GM12878 (cell line): ENCODE measurements at regions not wholly inside any gene's neighbourhood (a gene's known extent, or its start where the extent isn't known, plus 50 kb on each side); places are given as distances from the start of the nearest gene placed in this dataset.

Source experiments
- ATAC-seq: fragments of 200-7000 bp; cut with Tn5 transposase; 3 replicates; pipeline ENCODE4 v1.9.1; 2020; ENCODE audit warnings: mild to moderate bottlenecking, moderate library complexity
- BruUV-seq: library from RNA; stranded (reverse); fragments of 400-500 nt; replicated peaks from 2 replicates; lab custom pipeline; 2021; lab: Mats Ljungman, UMichigan
- CTCF ChIA-PET: fragments of 300-600 bp; sonication (Branson Sonifier 250); formaldehyde crosslinking; extraction: SDS; loops from one replicate; lab custom pipeline; 2021; ENCODE audit warnings: inconsistent platforms; lab: Yijun Ruan, JAX
- POLR2A ChIA-PET: fragments of 350-600 bp; formaldehyde crosslinking; extraction: SDS; loops from one replicate; lab custom pipeline; 2021; ENCODE audit warnings: inconsistent platforms; lab: Charles Lee
- RAD21 ChIA-PET: fragments of 300-600 bp; sonication (Branson Sonifier 250); formaldehyde crosslinking; loops from one replicate; lab custom pipeline; 2023; ENCODE audit warnings: antibody characterized with exemption; ENCODE audit not compliant: unreplicated experiment; lab: Charles Lee
- SMC1A ChIA-PET: fragments of 300-600 bp; sonication (Branson Sonifier 250); formaldehyde crosslinking; loops from one replicate; lab custom pipeline; 2023; ENCODE audit not compliant: unreplicated experiment, uncharacterized antibody; lab: Charles Lee
- DNase-seq: peaks from one replicate; pipeline ENCODE4 v3.0.0-alpha.2; 2011; ENCODE audit warnings: low read depth, low spot score
- FAIRE-seq: peaks from 3 replicates; lab custom pipeline; 2011; peaks lifted over from hg19 to GRCh38; lab: Jason Lieb, UNC
- H2AFZ ChIP-seq: 2 replicates; pipeline ENCODE4 v1.6.0; 2011; ENCODE audit warnings: low read depth, low read length, control low read depth; ENCODE audit not compliant: control insufficient read depth
- H3K27ac ChIP-seq: 2 replicates; pipeline ENCODE4 v1.5.1; 2011; ENCODE audit warnings: control low read depth; ENCODE audit not compliant: control insufficient read depth, insufficient read depth
- H3K27me3 ChIP-seq, 2 experiments: replicated peaks in 1 of 2; 2 replicates each; pipeline versions ENCODE4 v1.6.0 to v1.6.1; 2011; ENCODE audit warnings: low read length in 1 of 2; ENCODE audit not compliant: control insufficient read depth in 2 of 2, insufficient read depth in 2 of 2
- H3K36me3 ChIP-seq, 2 experiments: 2 replicates each; pipeline ENCODE4 v1.5.1; 2011; ENCODE audit warnings: low read length in 1 of 2; ENCODE audit not compliant: control insufficient read depth in 2 of 2, insufficient read depth in 2 of 2
- H3K4me1 ChIP-seq: 2 replicates; pipeline ENCODE4 v1.6.1; 2011; ENCODE audit warnings: mild to moderate bottlenecking, low read length, moderate library complexity, mixed read lengths; ENCODE audit not compliant: control insufficient read depth, insufficient read depth
- H3K4me2 ChIP-seq: 2 replicates; pipeline ENCODE4 v1.6.0; 2011; ENCODE audit warnings: control low read depth; ENCODE audit not compliant: control insufficient read depth, insufficient read depth
- H3K4me3 ChIP-seq: fragments of 200-600 bp; sonication (generic); 2 replicates; pipeline ENCODE4 v1.5.1; 2016
- H3K79me2 ChIP-seq: 2 replicates; pipeline ENCODE4 v1.6.0; 2011; ENCODE audit warnings: low read length; ENCODE audit not compliant: control insufficient read depth, insufficient read depth
- H3K9ac ChIP-seq: 2 replicates; pipeline ENCODE4 v1.8.0; 2011; ENCODE audit warnings: low read length, control low read depth, mixed read lengths; ENCODE audit not compliant: control insufficient read depth, insufficient read depth
- H3K9me3 ChIP-seq: replicated peaks from 3 replicates; pipeline ENCODE4 v1.5.1; 2011; ENCODE audit warnings: mild to moderate bottlenecking, low read length; ENCODE audit not compliant: control insufficient read depth, insufficient read depth
- H4K20me1 ChIP-seq: 2 replicates; pipeline ENCODE4 v1.6.0; 2011; ENCODE audit not compliant: control insufficient read depth, insufficient read depth
- BACH1 ChIP-seq: fragments of 450-650 bp; IDR thresholded peaks from 2 replicates; pipeline ENCODE4 v1.6.1; 2017; ENCODE audit warnings: mild to moderate bottlenecking, borderline replicate concordance
- CBFB ChIP-seq: IDR thresholded peaks from 2 replicates; pipeline ENCODE4 v1.6.1; 2016; ENCODE audit warnings: antibody characterized with exemption, low read depth
- CEBPB ChIP-seq, 2 experiments: fragments of 150-350 bp in 1 of 2; IDR thresholded peaks; 2 replicates each; pipeline ENCODE4 v1.6.1; 2012 to 2014; ENCODE audit warnings: low read depth in 2 of 2, low read length in 2 of 2, borderline replicate concordance in 1 of 2, inconsistent platforms in 1 of 2
- IRF4 ChIP-seq: IDR thresholded peaks from 2 replicates; pipeline ENCODE4 v1.6.1; 2011; ENCODE audit warnings: low read depth, low read length
- NFYA ChIP-seq: IDR thresholded peaks from 2 replicates; pipeline ENCODE4 v1.6.1; 2011; ENCODE audit warnings: low read depth, mild to moderate bottlenecking, low read length, improper control_type of control experiment, borderline replicate concordance
- NFYB ChIP-seq: IDR thresholded peaks from 2 replicates; pipeline ENCODE4 v1.6.1; 2011; ENCODE audit warnings: low read depth, mild to moderate bottlenecking, low read length, improper control_type of control experiment, moderate library complexity; ENCODE audit not compliant: insufficient read depth
- PAX5 ChIP-seq: IDR thresholded peaks from 2 replicates; pipeline ENCODE4 v1.6.1; 2011; ENCODE audit warnings: low read depth, low read length, borderline replicate concordance
- POLR2AphosphoS5 ChIP-seq: IDR thresholded peaks from 2 replicates; pipeline ENCODE4 v1.6.1; 2011; ENCODE audit warnings: mild to moderate bottlenecking, low read length, inconsistent platforms
- RELA ChIP-seq: fragments of 450-650 bp; IDR thresholded peaks from 2 replicates; pipeline ENCODE4 v1.8.0; 2014; ENCODE audit warnings: borderline replicate concordance; ENCODE audit not compliant: partially characterized antibody
- WGBS: methylation state at CpG from one replicate; pipeline ENCODE4 v1.1.6; 2016; ENCODE audit warnings: low lambda C conversion rate; ENCODE audit not compliant: insufficient replicate concordance, insufficient coverage; ENCODE audit errors: missing lambda C conversion rate; 5-methylcytosine and 5-hydroxymethylcytosine counted together
- in situ Hi-C: fragments of 300-500 bp; cut with MboI; formaldehyde crosslinking; loops from 9 replicates; pipeline ENCODE4 v1.14.3; 2018; ENCODE audit warnings: mixed read lengths
- intact Hi-C: fragments of 100-400 bp; cut with micrococcal nuclease; formaldehyde crosslinking; loops from one replicate; pipeline ENCODE4 v1.14.2; 2022; ENCODE audit not compliant: unreplicated experiment
- TF ChIP-seq, protein P1 (sequence below): fragments of 450-650 bp; IDR thresholded peaks from 2 replicates; pipeline ENCODE4 v1.6.1; 2016; ENCODE audit warnings: mild to moderate bottlenecking

DNA sequence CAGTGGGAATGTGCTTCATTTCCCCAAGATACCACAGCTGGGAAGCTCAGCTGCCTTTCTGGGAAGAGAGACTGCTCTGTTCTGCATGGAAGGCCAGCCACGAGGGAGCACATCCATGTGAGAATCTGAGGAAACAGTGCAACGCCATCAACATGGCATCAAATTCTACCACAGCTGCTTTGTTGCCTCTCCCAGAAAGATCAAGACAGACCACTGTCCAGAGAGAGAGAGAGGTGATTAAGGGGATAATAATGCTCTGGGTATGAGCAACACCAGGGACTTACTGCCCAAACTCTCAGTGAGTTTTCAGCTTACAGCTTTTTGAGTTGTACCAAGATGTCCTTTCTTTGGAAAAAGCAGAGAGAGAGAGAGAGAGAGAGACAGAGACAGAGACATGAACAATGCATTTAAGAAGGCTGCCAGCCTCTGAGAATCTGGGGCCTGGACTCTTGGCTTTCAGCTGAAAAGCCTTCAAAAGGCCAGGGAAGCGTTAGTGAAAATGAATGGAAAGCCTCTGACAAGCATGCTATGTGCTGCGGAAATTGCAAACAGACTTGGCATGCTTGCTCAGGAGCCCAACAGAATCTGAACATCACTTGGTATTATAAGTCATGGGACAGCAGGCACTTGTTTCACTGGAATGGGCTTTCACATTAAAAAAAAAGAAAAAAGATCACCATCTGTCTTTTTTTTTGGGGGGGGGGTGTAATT is 223.1 kb downstream of the MAP2K6 start:
- 26% methylated on average over 4 of the region's 4 CpGs for WGBS
- CTCF ChIA-PET, result no interaction called here
- no peak overlapping the region for H3K27ac ChIP-seq

DNA sequence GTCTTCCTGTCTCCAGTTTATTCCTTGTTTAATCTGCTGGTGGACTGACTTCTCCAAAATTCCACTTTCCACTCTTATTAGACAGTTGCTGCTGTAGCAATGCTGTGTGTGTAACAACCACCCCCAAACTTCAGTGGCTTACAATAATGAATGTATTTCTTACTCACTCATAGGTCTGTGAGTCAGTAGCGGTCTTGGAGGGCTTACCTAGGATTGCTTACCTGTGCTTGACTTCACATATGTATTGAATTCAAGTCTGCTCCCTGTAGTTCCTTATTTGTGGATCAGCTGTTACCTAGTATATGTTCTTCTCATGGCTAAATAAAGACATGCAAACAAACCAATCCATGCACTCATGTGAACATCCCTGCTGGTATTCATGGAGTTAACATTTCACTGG is 224.6 kb downstream of the MAP2K6 start:
- Histone ChIP-seq H3K27ac (no peak overlapping the region), H2AFZ (no peak overlapping the region), H3K27me3 (no peaks in the 10 kb centered on the region), H4K20me1 (no peaks in the 10 kb centered on the region), H3K4me2 (no peak overlapping the region), H3K9ac (no peak overlapping the region), H3K9me3 (no peaks in the 10 kb centered on the region), H3K79me2 (no peaks in the 10 kb centered on the region), H3K36me3 (no peaks in the 10 kb centered on the region), H3K4me1 (no peaks in the 10 kb centered on the region), H3K4me3 (no peak overlapping the region)
- CTCF ChIA-PET, result no interaction called here
- WGBS, result 0% methylated on average over 1 of the region's 1 CpG
- SMC1A ChIA-PET, result no interaction called here
- FAIRE-seq (no peak), DNase-seq (no peak), ATAC-seq (no peak)
- POLR2A ChIA-PET, result no interaction called here
- no TSS peak for BruUV-seq
- RAD21 ChIA-PET, result no interaction called here
- in situ Hi-C loops, result no loop called here
- intact Hi-C loops, result no loop called here
- TF ChIP-seq, protein P1, sequence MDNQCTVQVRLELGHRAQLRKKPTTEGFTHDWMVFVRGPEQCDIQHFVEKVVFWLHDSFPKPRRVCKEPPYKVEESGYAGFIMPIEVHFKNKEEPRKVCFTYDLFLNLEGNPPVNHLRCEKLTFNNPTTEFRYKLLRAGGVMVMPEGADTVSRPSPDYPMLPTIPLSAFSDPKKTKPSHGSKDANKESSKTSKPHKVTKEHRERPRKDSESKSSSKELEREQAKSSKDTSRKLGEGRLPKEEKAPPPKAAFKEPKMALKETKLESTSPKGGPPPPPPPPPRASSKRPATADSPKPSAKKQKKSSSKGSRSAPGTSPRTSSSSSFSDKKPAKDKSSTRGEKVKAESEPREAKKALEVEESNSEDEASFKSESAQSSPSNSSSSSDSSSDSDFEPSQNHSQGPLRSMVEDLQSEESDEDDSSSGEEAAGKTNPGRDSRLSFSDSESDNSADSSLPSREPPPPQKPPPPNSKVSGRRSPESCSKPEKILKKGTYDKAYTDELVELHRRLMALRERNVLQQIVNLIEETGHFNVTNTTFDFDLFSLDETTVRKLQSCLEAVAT, result no peak
- no peak for TF ChIP-seq BACH1
- TF ChIP-seq IRF4, result no peak
- TF ChIP-seq NFYB, result no peak
- TF ChIP-seq NFYA, result no peak
- no peak for TF ChIP-seq PAX5
- TF ChIP-seq RELA, result no peak
- no peak for TF ChIP-seq CBFB

More for the DNA sequence above, 223.1 kb downstream of the MAP2K6 start:
- in situ Hi-C loops, result no loop called here
- ATAC-seq, result no peak
- H3K4me1 ChIP-seq, result no peaks in the 10 kb centered on the region
- POLR2A ChIA-PET, result no interaction called here
- TF ChIP-seq POLR2AphosphoS5 (no peak), CEBPB (IDR thresholded peaks at IDR 0.05; ENCODE audit: borderline replicate concordance in 1 of 2, low read depth in 2 of 2, low read length in 2 of 2) (no peak)
- TF ChIP-seq, all 136 proteins: peak for 0
- DNase-seq (no peak), FAIRE-seq (no peak)
- intact Hi-C loops, result no loop called here
- H3K36me3 ChIP-seq, result no peaks in the 10 kb centered on the region
- H3K27me3 ChIP-seq, result no peaks in the 10 kb centered on the region
- no peaks in the 10 kb centered on the region for H3K9me3 ChIP-seq
- SMC1A ChIA-PET, result no interaction called here
- H3K4me3 ChIP-seq, result no peak overlapping the region
- RAD21 ChIA-PET, result no interaction called here
- no peak overlapping the region for H3K9ac ChIP-seq
- H3K79me2 ChIP-seq, result no peaks in the 10 kb centered on the region
- no peak overlapping the region for H2AFZ ChIP-seq
- H4K20me1 ChIP-seq, result no peaks in the 10 kb centered on the region
- no TSS peak for BruUV-seq
- no peak overlapping the region for H3K4me2 ChIP-seq
